ENCODE measurements at regions not wholly inside any gene's neighbourhood (a gene's known extent, or its start where the extent isn't known, plus 50 kb on each side); places are given as distances from the start of the nearest gene placed in this dataset.

- H3K27ac ChIP-seq (ENCODE audit: low read length), result no peak overlapping the region
- intact Hi-C loops (cut with micrococcal nuclease; ENCODE audit: unreplicated experiment), result no loop called here
- CTCF ChIA-PET, result no interaction called here
- H3K9me3 ChIP-seq (ENCODE audit: control insufficient read depth, insufficient read depth, low read depth, low read length), result no peaks in the 10 kb centered on the region
- ATAC-seq (no peak), DNase-seq (ENCODE audit: low read depth, low spot score) (no peak)
- no peak for TF ChIP-seq SIN3A (IDR thresholded peaks at IDR 0.05; ENCODE audit: borderline replicate concordance, insufficient read depth, low read depth, low read length)
- no peak for TF ChIP-seq POLR2AphosphoS5 (IDR thresholded peaks at IDR 0.05; ENCODE audit: low read depth, low read length)
- no peak for TF ChIP-seq TCF7L2 (IDR thresholded peaks at IDR 0.05; ENCODE audit: low read depth, low read length)
- no peak for TF ChIP-seq CTCF (IDR thresholded peaks at IDR 0.05)
- TF ChIP-seq REST (IDR thresholded peaks at IDR 0.05; ENCODE audit: insufficient read depth in 1 of 2, low read depth in 2 of 2, low read length in 1 of 2), result no peak
- no peaks in the 10 kb centered on the region for H3K36me3 ChIP-seq (ENCODE audit: control insufficient read depth, insufficient read depth, low read length)
- BruUV-seq (replicated peaks), result no TSS peak
- in situ Hi-C loops (cut with HindIII; ENCODE audit: low pct_unique_long_range_greater_than_20kb, low sequenced_read_pairs), result no loop called here
- H3K4me3 ChIP-seq (ENCODE audit: low read depth in 2 of 2, low read length in 2 of 2), result no peak overlapping the region
- POLR2A ChIA-PET, result no interaction called here
- no peaks in the 10 kb centered on the region for H3K4me1 ChIP-seq (ENCODE audit: control insufficient read depth, insufficient read depth, low read length)
- no peaks in the 10 kb centered on the region for H3K27me3 ChIP-seq (ENCODE audit: control insufficient read depth, insufficient read depth, low read length)
Measured at GRCh38 chr5:144742361-144742760, 571.7 kb downstream of the KCTD16 start.

GRCh38 chr5:144731786-144732185 lies 561.1 kb downstream of the KCTD16 start:
- BruUV-seq (replicated peaks), result no TSS peak
- Histone ChIP-seq H3K4me3 (ENCODE audit: low read depth in 2 of 2, low read length in 2 of 2) (no peak overlapping the region), H3K27me3 (ENCODE audit: control insufficient read depth, insufficient read depth, low read length) (no peaks in the 10 kb centered on the region), H3K9me3 (ENCODE audit: control insufficient read depth, insufficient read depth, low read depth, low read length) (no peaks in the 10 kb centered on the region), H3K4me1 (ENCODE audit: control insufficient read depth, insufficient read depth, low read length) (no peaks in the 10 kb centered on the region), H3K36me3 (ENCODE audit: control insufficient read depth, insufficient read depth, low read length) (no peaks in the 10 kb centered on the region), H3K27ac (ENCODE audit: low read length) (no peak overlapping the region)
- intact Hi-C loops (cut with micrococcal nuclease; ENCODE audit: unreplicated experiment) (no loop called here), in situ Hi-C loops (cut with HindIII; ENCODE audit: low pct_unique_long_range_greater_than_20kb, low sequenced_read_pairs) (no loop called here)
- no peak for DNase-seq (ENCODE audit: low read depth, low spot score)
- POLR2A ChIA-PET, result no interaction called here
- CTCF ChIA-PET, result no interaction called here
- TF ChIP-seq CTCF (IDR thresholded peaks at IDR 0.05) (no peak), SIN3A (IDR thresholded peaks at IDR 0.05; ENCODE audit: borderline replicate concordance, insufficient read depth, low read depth, low read length) (no peak), POLR2AphosphoS5 (IDR thresholded peaks at IDR 0.05; ENCODE audit: low read depth, low read length) (no peak), TCF7L2 (IDR thresholded peaks at IDR 0.05; ENCODE audit: low read depth, low read length) (no peak), REST (IDR thresholded peaks at IDR 0.05; ENCODE audit: insufficient read depth in 1 of 2, low read depth in 2 of 2, low read length in 1 of 2) (no peak)
- no peak for ATAC-seq
